Smooth muscle cell (in vitro differentiated cells): ENCODE measurements at regions not wholly inside any gene's neighbourhood (a gene's known extent, or its start where the extent isn't known, plus 50 kb on each side); places are given as distances from the start of the nearest gene placed in this dataset.
"Not testable (repeated sequence)": the region's sequence is repeated elsewhere in the genome, so short reads cannot be mapped to it uniquely, and the experiment has no call there.

Source experiments
- DNase-seq: peaks from one replicate; lab custom pipeline; 2025; ENCODE audit not compliant: unreplicated experiment; lab: John Stamatoyannopoulos, UW
- H2AFZ ChIP-seq: fragments of 200-600 bp; sonication (generic); 2 replicates; pipeline ENCODE4 v1.6.0; 2016; ENCODE audit warnings: antibody characterized with exemption, low read depth, mild to moderate bottlenecking
- H3F3A ChIP-seq: fragments of 200-600 bp; sonication (generic); 2 replicates; pipeline ENCODE4 v1.6.0; 2017; ENCODE audit warnings: antibody characterized with exemption, low read depth
- H3K27ac ChIP-seq: fragments of 200-600 bp; sonication (generic); 2 replicates; pipeline ENCODE4 v1.5.1; 2016; ENCODE audit warnings: low read depth, mild to moderate bottlenecking
- H3K27me3 ChIP-seq: fragments of 200-600 bp; sonication (generic); 2 replicates; pipeline ENCODE4 v1.6.1; 2016; ENCODE audit warnings: low read depth, mild to moderate bottlenecking
- H3K36me3 ChIP-seq: fragments of 200-600 bp; sonication (generic); 2 replicates; pipeline ENCODE4 v1.5.1; 2016; ENCODE audit warnings: low read depth
- H3K4me1 ChIP-seq: fragments of 200-600 bp; sonication (generic); 2 replicates; pipeline ENCODE4 v1.5.1; 2016; ENCODE audit warnings: low read depth
- H3K4me2 ChIP-seq: fragments of 200-600 bp; sonication (generic); 2 replicates; pipeline ENCODE4 v1.6.0; 2016; ENCODE audit warnings: mild to moderate bottlenecking
- H3K4me3 ChIP-seq: fragments of 200-600 bp; sonication (generic); 2 replicates; pipeline ENCODE4 v1.5.1; 2016; ENCODE audit warnings: mild to moderate bottlenecking
- H3K79me2 ChIP-seq: fragments of 200-600 bp; sonication (generic); 2 replicates; pipeline ENCODE4 v1.6.0; 2016; ENCODE audit warnings: low read depth, mild to moderate bottlenecking
- H3K9ac ChIP-seq: fragments of 200-600 bp; sonication (generic); 2 replicates; pipeline ENCODE4 v1.6.0; 2016; ENCODE audit warnings: low read depth
- H3K9me3 ChIP-seq: fragments of 200-600 bp; sonication (generic); replicated peaks from 2 replicates; pipeline ENCODE4 v1.5.1; 2016; ENCODE audit warnings: low read depth
- H4K20me1 ChIP-seq: fragments of 200-600 bp; sonication (generic); 2 replicates; pipeline ENCODE4 v1.6.0; 2016; ENCODE audit warnings: low read depth
- WGBS: methylation state at CpG from one replicate; pipeline ENCODE4 v1.1.7; 2016; ENCODE audit warnings: low lambda C conversion rate; 5-methylcytosine and 5-hydroxymethylcytosine counted together
- TF ChIP-seq, protein P1 (sequence below): fragments of 200-600 bp; sonication (generic); IDR thresholded peaks from 2 replicates; pipeline ENCODE4 v1.5.1; 2017; ENCODE audit warnings: borderline replicate concordance, mild to moderate bottlenecking, antibody characterized with exemption; ENCODE audit not compliant: insufficient read depth, poor library complexity, severe bottlenecking

DNA sequence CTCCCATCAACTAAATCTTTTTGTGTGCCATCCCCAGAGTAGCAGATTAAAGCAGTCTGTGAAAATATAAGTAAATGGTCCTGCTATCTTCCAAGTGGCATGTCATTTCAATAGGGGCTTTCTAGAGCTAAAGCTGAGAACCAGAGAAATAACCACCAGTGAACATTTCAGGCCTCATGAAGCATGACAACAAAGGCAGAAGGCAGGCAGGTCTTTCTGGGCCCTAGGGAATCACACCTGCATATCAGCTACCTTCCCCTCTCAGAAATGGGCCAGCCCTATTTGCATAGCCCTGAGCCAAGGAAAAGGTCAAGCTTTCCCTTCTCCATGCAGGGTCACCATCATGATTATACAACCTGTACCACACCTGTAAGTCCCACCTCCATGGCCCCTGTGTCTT lies 205.3 kb downstream of the DEPDC1B start:
- Histone ChIP-seq H3K27me3 (no peaks in the 10 kb centered on the region), H3K4me1 (no peaks in the 10 kb centered on the region), H3K79me2 (no peaks in the 10 kb centered on the region), H3K36me3 (no peaks in the 10 kb centered on the region), H2AFZ (no peak overlapping the region), H4K20me1 (no peaks in the 10 kb centered on the region), H3K4me2 (no peak overlapping the region), H3K4me3 (no peak overlapping the region), H3K27ac (no peak overlapping the region), H3K9ac (no peak overlapping the region), H3K9me3 (no peaks in the 10 kb centered on the region), H3F3A (no peaks in the 10 kb centered on the region)
- no peak for DNase-seq
- TF ChIP-seq, protein P1, sequence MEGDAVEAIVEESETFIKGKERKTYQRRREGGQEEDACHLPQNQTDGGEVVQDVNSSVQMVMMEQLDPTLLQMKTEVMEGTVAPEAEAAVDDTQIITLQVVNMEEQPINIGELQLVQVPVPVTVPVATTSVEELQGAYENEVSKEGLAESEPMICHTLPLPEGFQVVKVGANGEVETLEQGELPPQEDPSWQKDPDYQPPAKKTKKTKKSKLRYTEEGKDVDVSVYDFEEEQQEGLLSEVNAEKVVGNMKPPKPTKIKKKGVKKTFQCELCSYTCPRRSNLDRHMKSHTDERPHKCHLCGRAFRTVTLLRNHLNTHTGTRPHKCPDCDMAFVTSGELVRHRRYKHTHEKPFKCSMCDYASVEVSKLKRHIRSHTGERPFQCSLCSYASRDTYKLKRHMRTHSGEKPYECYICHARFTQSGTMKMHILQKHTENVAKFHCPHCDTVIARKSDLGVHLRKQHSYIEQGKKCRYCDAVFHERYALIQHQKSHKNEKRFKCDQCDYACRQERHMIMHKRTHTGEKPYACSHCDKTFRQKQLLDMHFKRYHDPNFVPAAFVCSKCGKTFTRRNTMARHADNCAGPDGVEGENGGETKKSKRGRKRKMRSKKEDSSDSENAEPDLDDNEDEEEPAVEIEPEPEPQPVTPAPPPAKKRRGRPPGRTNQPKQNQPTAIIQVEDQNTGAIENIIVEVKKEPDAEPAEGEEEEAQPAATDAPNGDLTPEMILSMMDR, result no peak

DNA sequence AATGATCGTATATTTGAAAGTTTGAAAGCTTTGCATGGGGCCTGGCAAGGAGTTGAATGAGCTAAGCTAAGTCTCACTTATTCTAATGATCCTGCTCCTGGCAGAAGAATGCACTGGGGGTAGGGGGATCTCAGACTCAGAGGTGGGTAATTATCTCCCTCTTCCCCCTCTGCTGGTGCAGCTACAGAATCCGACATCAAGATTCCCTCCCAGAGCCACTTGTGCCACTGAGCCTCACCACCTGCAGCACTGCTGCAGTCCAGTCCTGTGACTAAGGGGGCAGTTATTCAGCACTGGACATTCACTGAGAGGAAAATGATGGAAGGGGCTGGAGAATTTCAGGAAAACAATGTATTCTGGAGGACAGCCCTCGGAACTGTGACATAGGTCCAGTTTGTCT lies 205.8 kb downstream of the DEPDC1B start:
- 81% methylated on average over 3 of the region's 3 CpGs for WGBS
- Histone ChIP-seq H3K9me3 (no peaks in the 10 kb centered on the region), H3K4me3 (no peak overlapping the region)

DNA sequence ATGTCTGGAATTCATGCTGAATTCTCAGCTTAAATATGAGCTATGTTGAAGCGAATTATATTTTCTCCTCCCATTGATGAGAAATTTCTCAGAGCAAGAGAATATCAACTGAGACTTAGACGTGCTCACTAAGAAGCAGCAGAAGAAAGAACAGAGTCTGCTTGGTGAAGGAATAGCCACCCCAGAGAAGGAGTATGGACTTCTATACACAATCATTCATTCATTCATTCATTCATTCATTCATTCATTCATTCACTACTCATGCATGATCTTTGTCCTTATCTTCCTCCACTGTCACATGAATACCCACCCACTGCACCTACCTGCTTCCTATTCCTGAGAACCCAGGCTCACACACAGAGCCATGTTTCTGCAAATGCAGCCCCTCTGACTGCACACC lies 206.6 kb downstream of the DEPDC1B start:
- H3K4me3 ChIP-seq, result no peak overlapping the region
- H3K9ac ChIP-seq, result no peak overlapping the region
- no peaks in the 10 kb centered on the region for H4K20me1 ChIP-seq
- H2AFZ ChIP-seq, result no peak overlapping the region
- no peaks in the 10 kb centered on the region for H3K79me2 ChIP-seq
- H3K27me3 ChIP-seq, result no peaks in the 10 kb centered on the region
- no peak overlapping the region for H3K27ac ChIP-seq
- H3K4me2 ChIP-seq, result no peak overlapping the region
- TF ChIP-seq, protein P1, result no peak
- H3K4me1 ChIP-seq, result no peaks in the 10 kb centered on the region
- no peak for DNase-seq
- no peaks in the 10 kb centered on the region for H3K9me3 ChIP-seq
- H3K36me3 ChIP-seq, result no peaks in the 10 kb centered on the region
- H3F3A ChIP-seq, result no peaks in the 10 kb centered on the region
- WGBS, result 90% methylated on average over 2 of the region's 2 CpGs

More for the DNA sequence above, 205.8 kb downstream of the DEPDC1B start:
- no peak overlapping the region for H3K9ac ChIP-seq
- no peaks in the 10 kb centered on the region for H3K79me2 ChIP-seq
- H3F3A ChIP-seq, result no peaks in the 10 kb centered on the region
- H3K4me1 ChIP-seq, result no peaks in the 10 kb centered on the region
- TF ChIP-seq, protein P1, result no peak
- no peak overlapping the region for H3K27ac ChIP-seq
- no peak overlapping the region for H3K4me2 ChIP-seq
- H3K36me3 ChIP-seq, result no peaks in the 10 kb centered on the region
- no peak overlapping the region for H2AFZ ChIP-seq
- H3K27me3 ChIP-seq, result no peaks in the 10 kb centered on the region
- H4K20me1 ChIP-seq, result no peaks in the 10 kb centered on the region
- DNase-seq, result no peak

DNA sequence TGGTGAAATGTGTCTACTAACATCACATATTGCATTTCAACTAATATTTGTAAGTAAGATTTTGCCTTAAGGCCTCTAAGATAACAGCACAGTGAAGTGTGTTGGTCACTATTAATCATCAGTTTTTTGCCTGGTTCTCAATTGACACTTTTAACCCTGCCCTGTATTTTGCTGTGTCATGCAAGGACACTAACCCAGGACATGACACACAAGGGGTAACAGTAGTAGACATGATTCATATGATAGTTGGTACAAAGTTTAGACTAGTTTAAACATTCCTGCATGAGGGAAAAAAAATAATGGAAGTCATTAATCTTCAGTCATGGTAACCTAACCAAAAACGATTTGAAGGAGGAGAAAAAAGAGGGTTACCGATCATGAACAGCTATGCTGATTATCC lies 207.0 kb downstream of the DEPDC1B start:
- Histone ChIP-seq H2AFZ (no peak overlapping the region), H3K9ac (no peak overlapping the region), H3K9me3 (no peaks in the 10 kb centered on the region), H3K4me3 (no peak overlapping the region), H3K79me2 (no peaks in the 10 kb centered on the region), H3F3A (no peaks in the 10 kb centered on the region), H3K36me3 (no peaks in the 10 kb centered on the region), H3K27ac (no peak overlapping the region), H4K20me1 (no peaks in the 10 kb centered on the region), H3K4me2 (no peak overlapping the region), H3K27me3 (no peaks in the 10 kb centered on the region), H3K4me1 (no peaks in the 10 kb centered on the region)
- WGBS, result 85% methylated on average over 2 of the region's 2 CpGs
- no peak for DNase-seq
- TF ChIP-seq, protein P1, result no peak

DNA sequence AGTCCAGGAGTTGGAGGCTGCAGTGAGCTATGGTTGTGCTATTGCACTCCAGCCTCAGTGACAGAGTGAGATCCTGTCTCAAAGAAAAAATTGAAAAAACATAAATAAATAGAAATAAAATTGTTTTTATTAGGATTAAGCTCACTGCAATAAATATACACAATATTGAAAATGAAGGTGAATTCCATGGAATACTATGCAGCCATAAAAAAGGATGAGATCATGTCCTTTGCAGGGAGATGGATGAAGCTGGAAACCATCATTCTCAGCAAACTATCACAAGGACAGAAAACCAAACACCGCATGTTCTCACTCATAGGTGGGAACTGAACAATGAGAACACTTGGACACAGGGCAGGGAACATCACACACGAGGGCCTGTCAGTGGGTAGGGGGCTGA lies 207.6 kb downstream of the DEPDC1B start:
- WGBS, result 100% methylated on average over 2 of the region's 2 CpGs

More for the DNA sequence above, 207.6 kb downstream of the DEPDC1B start:
- not testable (repeated sequence) for H3K79me2 ChIP-seq, H3K4me1 ChIP-seq, H3K9me3 ChIP-seq, DNase-seq, H3K9ac ChIP-seq, H3K4me2 ChIP-seq, H2AFZ ChIP-seq, H3K4me3 ChIP-seq, H4K20me1 ChIP-seq, H3K36me3 ChIP-seq, H3K27me3 ChIP-seq, H3K27ac ChIP-seq, H3F3A ChIP-seq
